Hindlimb muscle (tissue), 1 donor: ENCODE measurements at regions not wholly inside any gene's neighbourhood (a gene's known extent, or its start where the extent isn't known, plus 50 kb on each side); places are given as distances from the start of the nearest gene placed in this dataset.
"Not testable (repeated sequence)": the region's sequence is repeated elsewhere in the genome, so short reads cannot be mapped to it uniquely, and the experiment has no call there.

Source experiments
- DNase-seq: peaks from one replicate; pipeline ENCODE4 v3.0.0-alpha.2; 2013

DNA sequence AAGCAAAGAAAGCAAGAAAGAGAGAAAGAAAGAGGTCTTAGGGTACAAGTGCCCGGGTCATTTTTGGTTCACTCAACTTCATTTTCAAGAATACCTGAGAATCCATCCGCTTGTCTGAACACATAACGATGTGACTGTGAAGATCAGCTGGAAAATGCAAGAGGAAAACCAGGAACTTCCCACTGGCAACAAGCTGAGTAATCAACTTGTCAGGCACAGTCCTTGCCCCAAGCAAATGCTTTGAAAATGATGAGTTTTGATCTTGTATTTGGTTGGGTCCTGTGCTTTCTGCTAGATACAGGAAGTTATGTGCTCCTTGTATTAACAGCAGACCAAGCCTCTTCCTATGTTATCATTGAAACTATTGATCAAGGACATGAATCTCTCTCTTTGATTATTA is 239.1 kb downstream of the ASMT start:
- DNase-seq: no peak

- DNase-seq: not testable (repeated sequence)
Measured at GRCh38 chrX:1854861-1855260, 240.0 kb downstream of the ASMT start.

GRCh38 chrX:1859266-1859665 is 244.4 kb downstream of the ASMT start:
- not testable (repeated sequence) for DNase-seq

- no peak for DNase-seq
Measured at GRCh38 chrX:1860936-1861594, 246.2 kb downstream of the ASMT start.

DNA sequence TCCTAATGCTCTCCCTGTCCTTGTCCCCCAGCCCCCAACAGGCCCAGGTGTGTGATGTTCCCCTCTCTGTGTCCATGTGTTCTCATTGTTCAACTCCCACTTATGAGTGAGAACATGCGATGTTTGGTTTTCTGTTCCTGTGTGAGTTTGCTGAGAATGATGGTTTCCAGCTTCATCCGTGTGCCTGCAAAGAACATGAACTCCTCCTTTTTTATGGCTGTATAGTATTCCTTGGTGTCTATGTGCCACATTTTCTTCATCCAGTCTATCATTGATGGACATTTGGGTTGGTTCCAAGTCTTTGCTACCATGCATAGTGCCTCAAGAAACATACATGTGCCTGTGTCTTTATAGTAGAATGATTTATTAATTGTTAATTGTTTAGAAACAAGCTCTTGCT is 249.1 kb downstream of the ASMT start:
- not testable (repeated sequence) for DNase-seq

GRCh38 chrX:1870421-1870820 is 255.6 kb downstream of the ASMT start:
- no peak for DNase-seq

DNA sequence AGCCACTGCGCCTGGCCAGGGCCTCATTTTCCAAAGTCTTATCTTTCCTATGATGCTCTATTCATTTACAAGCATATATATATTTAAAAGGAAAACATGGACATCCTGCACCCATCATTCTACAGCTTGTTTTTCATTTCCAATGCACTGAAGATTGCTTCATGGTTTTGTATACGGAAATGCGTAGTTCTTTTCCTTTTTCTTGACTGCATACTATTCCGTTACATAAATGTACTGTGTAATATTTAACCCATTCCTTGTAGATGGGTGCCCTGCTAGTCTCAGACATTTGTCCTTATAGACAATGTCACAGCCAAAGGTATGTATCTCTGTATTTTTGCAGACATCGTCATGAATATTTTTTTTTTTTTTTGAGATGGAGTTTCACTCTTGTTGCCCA is 257.0 kb downstream of the ASMT start:
- no peak for DNase-seq

DNA sequence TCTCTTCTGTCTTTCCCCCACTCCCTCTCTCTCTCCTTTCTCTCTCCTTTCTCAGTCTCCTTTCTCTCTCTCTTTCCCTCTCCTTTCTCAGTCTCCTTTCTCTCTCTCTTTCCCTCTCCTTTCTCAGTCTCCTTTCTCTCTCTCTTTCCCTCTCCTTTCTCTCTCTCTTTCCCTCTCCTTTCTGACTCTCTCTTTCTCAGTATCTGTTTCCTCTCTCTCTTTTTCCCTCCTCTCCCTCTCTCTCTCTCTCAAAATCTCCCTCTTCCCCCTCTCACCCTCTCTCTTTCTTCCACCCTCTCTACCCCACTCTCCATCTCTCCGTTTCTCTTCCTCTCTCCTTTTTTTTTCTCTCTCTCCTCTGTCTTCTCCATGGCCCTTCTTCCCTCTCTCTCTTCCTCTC is 258.8 kb downstream of the ASMT start:
- DNase-seq: no peak

DNA sequence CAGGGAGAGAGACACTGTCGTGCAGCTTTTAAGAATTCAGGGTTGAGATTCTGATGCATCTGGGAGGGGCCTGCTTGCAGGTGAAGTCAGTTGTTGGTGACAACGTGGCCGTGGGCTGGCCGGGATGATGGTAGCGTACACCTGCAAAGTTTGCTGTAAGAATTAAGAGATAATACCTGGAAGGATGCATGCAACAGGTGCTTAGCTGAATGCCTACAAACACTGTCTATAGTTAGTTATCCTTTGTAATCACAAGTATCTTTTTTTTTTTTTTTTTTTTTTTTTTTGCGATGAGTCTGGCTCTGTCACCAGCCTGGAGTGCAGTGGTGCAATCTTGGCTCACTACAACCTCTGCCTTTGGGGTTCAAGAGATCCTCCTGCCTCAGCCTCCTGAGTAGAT is 259.6 kb downstream of the ASMT start:
- DNase-seq: no peak

GRCh38 chrX:1874899-1875298 is 260.0 kb downstream of the ASMT start:
- DNase-seq: no peak

GRCh38 chrX:1876041-1876440 is 261.2 kb downstream of the ASMT start:
- DNase-seq: no peak

DNA sequence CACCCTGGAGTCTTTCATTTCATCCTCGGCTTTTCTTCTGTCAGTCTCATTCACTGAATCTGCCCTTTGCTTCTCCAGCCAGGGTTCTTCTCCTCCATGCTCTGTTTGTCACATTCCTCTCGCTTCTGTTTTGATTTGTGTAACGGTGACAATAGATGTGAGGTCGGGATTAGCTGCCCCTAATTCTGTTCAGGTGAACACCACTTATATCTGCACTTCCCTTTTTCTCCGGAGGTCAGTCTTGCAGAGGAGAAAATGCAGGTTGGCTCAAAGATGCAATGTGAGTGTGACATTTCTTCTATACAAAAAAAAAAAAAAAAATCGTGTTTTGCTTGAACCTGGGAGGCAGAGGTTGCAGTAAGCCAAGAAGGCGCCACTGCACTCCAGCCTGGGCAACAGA is 262.9 kb downstream of the ASMT start:
- DNase-seq: no peak

GRCh38 chrX:1880884-1881817 is 266.3 kb downstream of the ASMT start:
- not testable (repeated sequence) for DNase-seq

DNA sequence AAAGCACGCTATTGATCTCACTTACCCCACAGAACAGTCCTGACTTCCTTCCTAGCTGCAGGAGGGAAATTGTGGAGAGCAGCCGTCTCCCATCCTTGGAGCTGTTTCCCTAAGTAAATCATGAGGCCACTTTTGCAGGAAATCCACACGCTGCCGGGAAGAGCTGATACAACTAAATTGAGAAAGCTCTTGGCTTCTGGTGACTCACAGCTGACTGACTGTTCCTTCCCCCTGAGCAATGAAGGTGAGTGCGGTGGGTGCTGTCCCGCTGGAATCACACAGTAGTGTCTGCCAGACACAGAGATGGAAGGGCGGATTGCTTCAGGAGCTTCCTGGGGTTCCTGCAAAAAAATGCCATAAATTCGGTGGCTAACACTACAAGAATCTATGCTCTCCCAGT is 268.9 kb downstream of the ASMT start:
- no peak for DNase-seq

DNA sequence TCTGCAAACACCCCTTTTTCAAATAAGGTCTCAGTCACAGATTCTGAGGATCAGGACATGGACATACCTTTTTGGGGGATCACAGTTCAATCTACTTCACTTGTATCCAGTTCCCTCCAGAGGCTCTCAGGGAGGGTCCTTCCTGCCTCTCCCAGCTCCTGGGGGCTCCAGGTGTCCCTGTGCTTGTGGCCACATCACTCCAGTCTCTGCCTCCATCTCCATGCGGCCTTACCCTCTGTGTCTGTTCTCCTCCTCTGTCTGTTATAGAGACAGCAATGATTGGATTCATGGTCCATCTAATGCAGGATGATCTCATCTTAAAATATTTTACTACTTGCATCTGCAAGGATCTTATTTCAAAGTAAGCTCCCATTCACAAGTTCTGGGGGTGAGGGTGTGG is 269.6 kb downstream of the ASMT start:
- DNase-seq: no peak

GRCh38 chrX:1885116-1885515 is 270.3 kb downstream of the ASMT start:
- no peak for DNase-seq

GRCh38 chrX:1888305-1888704 is 273.4 kb downstream of the ASMT start:
- not testable (repeated sequence) for DNase-seq

- no peak for DNase-seq
Measured at GRCh38 chrX:1894026-1894294, 279.1 kb downstream of the ASMT start.

DNA sequence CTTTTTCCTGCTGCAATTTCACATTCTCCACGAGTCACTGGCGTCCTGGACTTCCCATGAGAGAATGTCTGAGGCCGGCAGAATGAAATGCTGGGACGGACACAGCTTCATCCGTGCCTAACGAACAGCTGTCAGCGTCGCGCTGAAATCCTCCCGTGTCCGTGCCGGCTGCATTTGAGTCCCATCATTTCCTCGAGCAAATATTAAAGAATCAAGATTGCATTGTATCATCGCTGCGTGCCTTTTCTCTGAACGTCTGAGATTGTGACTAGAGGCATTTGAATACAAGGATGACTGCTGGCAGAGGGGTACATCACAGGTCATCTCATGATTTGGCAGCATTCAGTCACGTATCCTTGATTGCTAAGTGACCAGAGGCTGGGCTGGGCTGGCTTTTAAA is 279.9 kb downstream of the ASMT start:
- DNase-seq: no peak

- DNase-seq: no peak
Measured at GRCh38 chrX:1895583-1895982, 280.7 kb downstream of the ASMT start.

GRCh38 chrX:1899841-1900240 is 285.0 kb downstream of the ASMT start:
- DNase-seq: no peak

- DNase-seq: no peak
Measured at GRCh38 chrX:1902901-1903235, 288.0 kb downstream of the ASMT start.

DNA sequence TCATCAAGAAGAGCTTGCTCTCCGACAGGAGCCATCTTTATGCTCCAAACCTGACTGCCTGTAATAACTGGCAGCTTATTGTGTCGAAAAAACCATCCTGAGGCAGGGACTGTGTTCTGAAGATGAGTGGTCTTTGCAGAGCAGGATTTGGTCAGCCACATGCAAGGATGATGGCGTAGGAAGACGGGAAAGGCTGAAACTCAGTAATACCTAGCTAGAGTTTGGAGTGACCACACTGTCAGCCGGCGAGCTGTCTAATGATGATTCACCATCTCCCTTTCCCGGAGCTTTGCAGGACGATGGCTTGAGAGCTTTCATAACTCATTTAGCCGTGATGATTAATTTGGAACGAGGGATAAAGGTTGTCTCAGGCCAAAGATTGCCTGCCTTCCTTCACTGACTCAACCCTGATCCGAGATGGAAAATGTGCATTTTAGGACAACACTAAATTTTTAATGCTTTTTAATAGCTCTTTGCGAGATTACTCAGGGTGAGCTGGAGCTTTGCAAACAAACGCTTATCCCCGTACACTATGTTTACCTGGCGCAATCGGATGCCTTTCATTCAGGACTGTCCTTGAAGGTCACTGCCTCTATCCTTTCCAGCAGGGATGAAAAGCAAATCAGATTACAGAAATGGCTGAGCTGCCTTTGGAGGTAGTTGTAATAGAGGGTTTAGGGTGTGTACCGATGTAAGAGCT is 288.5 kb downstream of the ASMT start:
- no peak for DNase-seq

GRCh38 chrX:1904663-1905218 is 289.9 kb downstream of the ASMT start:
- no peak for DNase-seq
